Muscle of back (tissue), 3 donors: ENCODE measurements at regions not wholly inside any gene's neighbourhood (a gene's known extent, or its start where the extent isn't known, plus 50 kb on each side); places are given as distances from the start of the nearest gene placed in this dataset.

Experiments used
- DNase-seq, 3 donors: peaks; one replicate each; pipeline versions ENCODE4 v3.0.0 to v3.0.0-alpha.2; 2013

DNA sequence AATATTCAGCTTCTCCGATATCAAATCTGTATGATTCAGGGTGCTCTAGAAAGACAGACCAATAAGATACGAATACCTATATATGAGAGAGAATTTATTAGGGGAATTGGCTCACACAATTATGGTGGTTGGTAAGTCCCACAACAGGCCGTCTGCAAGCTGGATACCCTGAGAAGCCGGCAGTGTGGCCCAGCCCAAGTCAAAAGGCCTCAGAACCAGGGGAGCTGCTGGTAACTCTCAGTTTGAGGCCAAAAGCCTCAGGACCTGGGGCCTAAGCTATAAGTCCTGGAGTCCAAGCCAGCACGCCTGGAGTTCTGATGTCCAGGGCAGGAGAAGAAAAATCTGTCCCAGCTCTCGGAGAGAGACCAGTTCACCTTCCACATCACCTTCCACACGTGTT, 318.7 kb downstream of the BRD1 start:
- no peak for DNase-seq

DNA sequence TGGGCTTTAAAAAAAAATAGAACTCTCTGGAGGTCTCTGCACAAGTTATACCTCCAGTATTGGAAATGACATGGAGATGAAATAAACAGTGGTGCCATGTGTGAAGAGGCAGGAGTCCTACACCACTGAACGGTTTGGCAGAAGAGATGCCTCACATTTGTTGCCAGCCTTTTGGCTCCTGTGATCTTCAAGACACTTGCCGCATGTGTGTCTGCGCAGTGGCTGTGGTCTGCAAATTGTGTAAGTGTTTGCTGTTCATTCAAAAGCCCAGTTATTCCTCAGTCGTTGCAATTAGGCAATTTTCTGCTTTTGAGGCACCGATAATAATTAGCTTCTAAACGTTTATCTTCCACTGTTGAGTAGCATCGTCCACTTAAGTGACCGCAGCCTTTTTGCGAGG, 319.1 kb downstream of the BRD1 start:
- DNase-seq = no peak

DNA sequence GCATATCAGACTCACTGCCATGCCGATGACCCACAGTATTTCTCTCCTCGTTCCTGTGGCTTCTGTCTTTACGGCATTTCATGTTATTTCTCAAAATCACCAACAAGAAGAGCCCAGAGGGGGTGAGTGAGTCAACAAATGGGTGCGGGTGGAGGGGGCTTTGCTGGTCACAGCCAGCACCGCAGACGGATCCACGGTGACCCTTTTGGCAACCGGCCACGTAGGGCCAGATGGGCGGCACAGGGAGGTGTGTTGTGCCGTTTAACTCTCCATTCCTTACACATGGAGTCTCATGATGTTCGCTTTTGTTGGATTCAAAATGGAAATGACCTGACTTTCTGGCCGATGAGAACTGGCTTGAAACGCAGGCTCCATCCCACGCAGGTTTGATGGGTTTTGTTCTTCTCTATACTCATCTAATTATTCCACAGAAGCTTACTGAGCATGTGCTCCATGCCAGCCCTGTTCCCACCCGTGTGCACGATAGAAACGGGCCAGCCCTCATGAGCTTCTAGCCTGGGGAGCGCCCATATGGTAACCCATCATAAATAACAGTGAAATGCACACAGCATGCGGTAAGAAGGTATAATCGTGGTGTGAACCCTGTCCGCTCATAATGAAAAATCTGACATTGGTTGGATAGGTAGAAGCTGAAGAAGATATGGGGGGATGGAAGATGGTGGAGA, 319.9 kb downstream of the BRD1 start:
- no peak for DNase-seq

DNA sequence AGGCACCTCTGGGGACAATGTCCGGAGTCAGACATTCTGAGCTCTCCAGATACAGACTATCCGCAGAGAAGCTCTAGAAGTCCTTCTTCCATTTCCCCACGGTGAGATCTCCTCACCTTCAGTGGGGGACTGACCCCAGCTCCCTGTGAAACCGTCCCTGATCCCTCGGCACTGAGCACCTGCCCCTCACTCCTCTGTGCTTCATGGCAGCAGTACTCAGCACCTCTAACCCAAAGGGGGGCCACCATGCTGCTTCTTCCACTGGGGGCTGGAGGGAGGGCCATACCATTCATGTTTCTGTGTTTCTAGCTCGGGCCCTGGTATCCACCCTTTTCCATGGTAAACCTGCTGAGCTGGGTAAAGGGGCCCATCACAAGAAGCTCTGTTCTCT, 321.7 kb downstream of the BRD1 start:
- DNase-seq = no peak

DNA sequence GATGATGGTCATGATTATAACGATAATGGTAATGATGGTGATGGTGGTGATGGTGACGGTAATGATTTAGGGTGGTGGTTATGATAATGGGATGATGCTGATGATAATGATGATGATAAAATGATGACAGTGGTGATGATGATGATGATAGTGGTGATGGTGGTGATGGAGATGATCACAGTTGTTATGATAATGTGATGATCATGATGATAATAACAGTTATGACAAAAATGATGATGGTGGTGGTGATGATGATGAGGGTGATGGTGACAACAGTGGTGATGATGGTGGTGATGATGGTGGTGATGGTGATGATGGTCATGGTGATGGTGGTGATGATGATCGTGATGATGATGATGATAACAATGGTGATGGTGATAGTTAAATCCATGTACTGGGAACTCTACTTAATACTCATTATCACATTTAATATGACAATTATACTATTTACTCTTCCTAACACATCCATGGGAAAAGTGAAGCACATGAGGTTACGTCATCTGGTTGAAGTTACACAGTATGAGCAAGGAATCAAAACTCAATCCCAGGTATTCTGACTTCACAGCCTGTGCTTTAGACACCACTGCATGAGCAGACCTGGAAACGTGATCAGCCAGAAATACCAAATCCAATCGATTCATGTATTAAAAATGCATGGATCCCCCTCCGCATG, 322.2 kb downstream of the BRD1 start:
- no peak for DNase-seq

DNA sequence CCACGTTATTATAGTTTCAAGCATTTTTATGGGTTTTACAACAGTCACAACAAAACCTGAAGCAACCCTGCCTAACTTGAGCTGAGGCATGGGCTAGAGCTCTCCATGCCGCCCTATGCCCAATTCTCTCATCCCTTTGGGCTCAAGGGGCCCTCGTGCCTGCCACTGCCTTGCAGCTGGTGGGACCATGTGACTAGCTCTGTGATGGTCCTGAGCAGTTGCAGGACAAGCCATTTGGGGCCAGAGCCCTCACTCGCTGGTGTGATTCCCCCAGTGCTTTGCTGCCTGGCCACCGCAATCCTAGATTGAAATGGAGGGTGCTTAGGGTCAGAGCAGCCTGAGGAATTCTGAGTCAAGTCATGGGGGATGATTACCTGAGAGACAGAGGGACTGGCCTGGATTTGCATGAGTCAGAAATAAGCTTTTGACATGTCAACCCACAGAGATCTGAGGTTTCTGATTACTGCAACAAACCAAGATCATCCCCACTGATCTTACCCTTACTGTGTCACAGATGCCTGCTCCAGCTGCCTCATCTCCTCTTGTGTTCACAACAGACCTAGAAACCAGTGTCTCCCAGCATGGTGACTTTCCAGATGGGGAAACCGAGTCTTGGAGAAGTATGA, 323.7 kb downstream of the BRD1 start:
- no peak for DNase-seq

DNA sequence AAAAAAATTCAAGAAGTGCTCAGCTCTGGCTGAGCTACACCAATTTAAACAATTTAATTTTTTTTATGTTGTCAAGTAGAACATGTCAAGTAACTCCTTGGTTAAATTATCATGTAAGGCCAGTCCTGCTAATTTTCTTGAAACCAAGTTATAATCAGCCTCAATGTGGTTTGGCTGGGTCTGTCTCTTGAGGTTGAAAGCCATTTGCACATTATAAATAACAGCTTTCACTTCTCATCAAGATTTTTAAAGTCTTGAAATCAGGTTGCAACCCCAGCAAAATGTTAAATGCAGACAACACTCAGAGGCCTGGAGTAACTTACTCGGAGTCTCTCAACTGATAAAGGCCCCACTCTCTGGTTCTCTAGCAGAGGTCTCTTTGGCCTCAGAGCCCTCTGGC, 324.4 kb downstream of the BRD1 start:
- DNase-seq = no peak

DNA sequence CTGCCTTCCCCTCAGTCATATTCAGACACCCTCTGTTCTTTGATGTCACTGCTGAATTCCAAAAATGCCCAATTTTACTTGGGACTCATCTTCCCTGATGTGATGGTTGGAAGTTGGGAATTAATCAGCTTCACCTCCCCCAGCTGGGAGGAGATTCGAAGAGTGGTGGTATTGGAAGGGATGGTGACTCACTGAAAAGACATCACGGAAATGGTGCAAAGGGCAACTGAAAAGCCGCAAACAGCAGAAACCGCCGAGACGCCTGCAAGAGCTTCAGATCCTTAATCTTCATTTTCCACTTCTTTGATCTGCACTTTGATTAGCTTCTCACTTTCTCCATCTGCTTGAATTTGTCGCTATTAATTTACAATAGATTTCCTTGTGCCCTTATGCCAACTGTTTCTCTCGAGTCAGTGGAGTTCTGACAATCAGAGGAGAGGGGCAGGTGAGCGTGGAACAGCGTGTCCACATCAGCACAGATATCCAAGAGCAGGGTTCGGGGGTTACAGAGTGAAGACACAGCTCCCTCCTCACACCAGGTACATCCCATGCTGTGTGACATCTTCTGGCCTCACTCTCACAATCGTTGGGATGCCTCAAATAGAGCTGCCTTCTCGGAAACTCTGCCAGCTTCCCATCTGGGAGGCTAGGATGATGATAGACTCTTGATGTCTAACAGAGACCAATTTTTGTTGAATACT, 325.4 kb downstream of the BRD1 start:
- DNase-seq = no peak

DNA sequence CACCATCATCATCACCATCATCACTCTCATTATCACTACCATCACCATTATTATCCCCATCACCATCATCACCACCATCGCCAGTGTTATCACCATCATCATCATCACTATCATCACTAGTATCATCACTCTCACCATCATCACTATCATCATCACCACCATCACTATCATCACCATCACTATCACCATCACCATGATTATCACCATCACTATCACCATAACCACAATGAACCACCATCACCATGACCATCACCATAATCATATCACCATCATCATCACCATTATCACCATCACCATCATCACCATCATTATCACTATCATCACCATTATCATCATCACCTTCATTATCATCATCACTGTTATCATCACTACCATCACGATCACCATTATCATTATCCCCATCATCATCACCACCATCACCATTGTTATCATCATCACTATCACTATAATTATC, 326.7 kb downstream of the BRD1 start:
- DNase-seq = no peak

DNA sequence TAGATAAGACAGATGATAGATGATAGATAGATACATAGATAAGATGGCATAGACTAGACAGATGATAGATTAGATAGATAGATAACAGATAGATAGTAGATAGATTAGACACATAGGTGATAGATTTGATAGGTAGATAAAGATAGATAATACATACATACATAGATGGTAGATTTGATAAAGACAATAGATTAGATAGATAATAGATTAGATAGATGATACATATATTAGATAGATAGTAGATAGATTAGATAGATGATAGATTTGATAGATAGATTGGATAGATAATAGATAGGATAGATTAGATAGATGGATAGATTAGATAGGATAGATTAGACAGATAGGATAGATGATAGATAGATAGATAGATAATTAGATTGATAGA, 327.6 kb downstream of the BRD1 start:
- no peak for DNase-seq

DNA sequence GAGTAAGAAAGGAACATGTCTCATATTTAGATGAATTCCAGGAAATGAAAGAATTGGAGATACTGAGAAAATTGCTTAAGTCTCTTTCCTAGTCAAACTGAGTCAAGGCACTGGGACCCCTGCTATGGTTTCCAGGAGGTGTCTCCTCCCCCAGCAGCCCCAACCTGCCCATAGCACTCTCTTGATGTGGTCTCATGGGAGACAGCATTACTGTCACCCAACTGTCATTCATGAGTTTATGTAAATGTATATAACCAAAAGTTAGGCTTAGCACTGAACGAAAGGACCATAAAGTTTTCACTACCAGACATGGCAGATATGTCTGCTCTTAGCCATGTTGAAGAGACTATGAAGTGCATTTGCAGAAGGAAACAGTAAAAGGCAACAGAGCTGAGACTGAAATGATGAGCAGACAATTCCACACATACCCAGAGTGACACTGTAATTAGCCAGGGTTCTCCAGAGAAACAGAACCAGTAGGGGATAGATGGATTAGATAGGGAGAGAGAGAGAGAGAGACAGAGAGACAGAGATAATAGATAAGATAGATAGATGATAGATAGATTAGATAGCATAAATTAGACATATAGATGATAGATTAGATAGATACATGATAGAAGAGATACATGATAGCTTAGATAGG, 328.1 kb downstream of the BRD1 start:
- DNase-seq = no peak

DNA sequence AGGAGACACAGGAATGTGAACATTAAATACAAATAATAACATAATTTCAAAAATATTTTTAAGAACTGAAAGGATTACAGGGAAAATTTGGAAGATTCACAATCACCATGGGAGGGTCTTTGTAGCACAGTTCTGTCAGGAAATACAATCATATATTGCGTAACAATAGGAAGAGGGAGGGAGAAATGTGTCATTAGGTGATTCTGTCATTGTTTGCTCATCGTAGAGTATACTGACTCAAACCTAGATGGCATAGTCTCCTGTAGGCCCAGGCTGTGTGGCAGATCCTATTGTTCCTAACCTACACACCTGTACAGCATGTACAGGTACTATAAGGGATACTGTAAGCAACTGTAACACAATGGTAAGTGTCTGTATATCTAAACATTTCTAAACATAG, 330.4 kb downstream of the BRD1 start:
- no peak for DNase-seq

DNA sequence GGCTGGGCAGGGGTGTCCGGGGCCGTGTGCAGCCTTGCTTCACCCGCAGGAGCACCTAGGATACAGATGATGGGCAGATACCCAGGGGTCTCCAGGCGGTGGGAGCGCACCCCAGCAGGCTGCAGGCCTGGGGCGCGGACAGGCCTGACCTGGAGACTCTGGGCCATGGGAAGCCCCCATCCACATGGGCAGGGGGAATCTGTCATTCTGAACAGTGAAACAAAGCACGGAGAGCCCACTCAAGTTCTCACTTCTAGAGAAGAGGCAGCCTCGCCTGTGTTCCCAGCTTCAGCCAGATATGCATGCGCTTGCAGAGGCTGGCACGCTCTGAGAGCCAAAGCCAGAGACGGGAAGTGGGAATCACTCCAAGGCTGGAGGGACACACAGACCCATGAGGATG, 333.1 kb downstream of the BRD1 start:
- no peak for DNase-seq

DNA sequence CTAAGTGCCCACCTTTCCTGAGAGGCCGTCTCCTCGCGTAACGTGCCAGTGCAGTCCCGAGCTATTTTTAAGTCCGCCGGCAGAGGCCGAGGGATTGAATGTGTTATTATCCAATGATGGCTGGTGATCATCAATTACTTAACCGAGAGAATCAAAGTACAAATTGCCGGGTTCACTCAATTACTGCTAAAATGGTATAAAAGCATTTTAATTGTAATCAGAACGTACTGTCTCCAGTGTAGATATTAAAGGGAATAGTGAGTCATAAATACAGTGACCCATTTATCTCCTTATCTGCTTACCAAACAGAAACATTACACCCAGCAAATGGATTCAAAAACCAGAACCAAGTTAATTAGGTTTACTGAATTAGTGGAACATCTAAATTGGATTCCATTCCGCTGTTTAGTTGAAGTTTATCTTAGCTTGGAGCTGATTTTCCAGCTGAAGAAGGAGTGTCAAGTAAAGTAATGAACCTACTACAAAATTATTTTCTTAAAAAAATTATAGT, 334.9 kb downstream of the BRD1 start:
- DNase-seq = no peak

DNA sequence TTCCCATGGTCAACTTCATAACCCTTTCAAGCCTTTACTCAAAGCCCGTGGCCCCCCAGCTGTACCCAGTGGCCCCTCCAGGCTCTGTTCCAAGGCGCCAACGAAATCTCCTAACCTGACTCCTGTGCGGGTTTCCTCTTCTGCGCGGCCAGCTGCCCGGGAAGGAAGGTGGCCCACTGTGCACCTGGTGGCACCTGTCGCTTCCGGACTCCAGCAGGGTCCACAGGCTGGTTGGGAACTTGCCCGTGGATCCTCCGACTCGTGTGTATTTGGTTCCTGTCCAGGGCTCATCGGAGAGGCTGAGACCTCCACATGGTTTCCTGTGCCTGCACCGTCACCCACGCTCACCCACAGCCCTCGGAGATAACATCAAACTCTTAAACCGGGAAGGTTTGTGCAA, 335.4 kb downstream of the BRD1 start:
- no peak for DNase-seq

DNA sequence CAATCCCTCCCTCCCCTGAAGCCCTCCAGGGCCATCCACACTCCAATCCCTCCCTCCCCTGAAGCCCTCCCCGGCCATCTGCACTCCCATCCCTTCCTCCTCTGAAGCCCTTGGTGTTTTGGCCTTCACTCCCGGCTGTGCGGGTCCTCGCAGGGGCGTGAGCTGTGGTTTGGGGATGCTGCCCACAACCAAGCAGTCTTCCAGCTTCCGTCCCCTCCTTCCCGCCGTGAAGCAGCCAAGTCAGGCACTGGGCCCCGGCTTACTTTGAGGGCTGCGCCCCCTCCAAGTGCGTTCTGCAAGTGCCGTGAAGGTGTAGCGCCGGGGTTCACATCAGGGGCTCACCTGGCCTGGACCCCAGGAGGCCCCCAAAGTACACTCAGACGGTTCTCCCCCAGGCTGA, 335.9 kb downstream of the BRD1 start:
- DNase-seq = no peak

DNA sequence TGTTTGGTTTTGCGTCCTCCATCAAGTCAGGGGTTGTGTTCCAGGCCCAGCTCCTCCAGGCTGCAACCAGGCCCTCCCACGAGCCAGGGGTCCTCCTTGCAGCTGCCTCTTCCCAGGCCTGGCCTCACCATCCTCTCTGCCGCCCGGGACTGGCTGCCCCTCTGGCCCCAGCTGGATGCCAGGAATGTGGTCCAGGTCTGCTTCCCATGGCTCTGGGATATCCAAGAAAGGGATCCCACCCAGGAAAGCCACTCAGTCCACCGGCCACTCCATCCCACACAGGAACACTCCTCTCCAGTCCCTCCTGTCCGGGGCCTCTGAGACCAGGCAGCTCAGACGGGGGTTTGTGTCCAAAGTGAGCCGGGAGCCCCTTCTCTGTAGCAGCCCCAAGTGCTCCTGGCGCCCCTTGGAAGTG, 336.4 kb downstream of the BRD1 start:
- DNase-seq = no peak

DNA sequence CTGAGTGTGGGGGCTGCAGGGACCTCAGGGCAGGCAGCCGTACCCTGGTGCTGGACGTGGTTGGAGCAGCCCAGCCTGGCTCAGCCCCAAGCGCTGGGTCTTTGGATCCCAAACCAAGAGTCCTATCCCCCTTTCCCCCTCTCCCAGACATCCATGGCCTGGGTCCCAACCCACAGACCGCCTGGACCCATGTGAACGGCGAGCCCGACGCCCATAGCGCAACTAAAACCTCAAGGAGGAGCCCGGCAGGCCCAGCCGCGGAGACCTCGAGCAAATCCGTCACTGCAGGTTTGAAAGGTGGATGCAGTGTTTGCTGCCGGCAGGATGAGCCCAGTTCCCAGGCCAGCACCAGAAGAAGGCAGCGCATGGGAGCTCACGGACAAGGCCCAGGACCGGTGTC, 337.0 kb downstream of the BRD1 start:
- DNase-seq = no peak

DNA sequence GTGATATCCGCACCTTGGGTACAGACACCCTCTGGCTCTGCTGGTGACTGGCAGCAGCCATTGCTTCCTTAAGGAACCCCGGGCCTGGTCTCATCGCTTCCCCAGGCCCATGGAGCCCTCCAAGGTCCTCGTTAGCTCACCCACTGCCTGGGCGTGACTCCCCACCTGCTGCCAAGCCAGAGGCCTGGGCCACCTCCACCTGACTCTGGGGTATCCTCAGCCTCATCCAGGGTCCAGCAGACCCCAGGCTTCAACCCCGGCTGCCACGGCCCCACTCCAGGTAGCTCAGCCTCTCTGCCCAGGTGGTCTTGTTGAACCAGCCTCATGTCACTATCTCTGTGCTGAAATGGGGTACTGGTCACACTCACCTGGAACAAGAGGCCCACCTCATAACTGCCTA, 337.9 kb downstream of the BRD1 start:
- DNase-seq = no peak

DNA sequence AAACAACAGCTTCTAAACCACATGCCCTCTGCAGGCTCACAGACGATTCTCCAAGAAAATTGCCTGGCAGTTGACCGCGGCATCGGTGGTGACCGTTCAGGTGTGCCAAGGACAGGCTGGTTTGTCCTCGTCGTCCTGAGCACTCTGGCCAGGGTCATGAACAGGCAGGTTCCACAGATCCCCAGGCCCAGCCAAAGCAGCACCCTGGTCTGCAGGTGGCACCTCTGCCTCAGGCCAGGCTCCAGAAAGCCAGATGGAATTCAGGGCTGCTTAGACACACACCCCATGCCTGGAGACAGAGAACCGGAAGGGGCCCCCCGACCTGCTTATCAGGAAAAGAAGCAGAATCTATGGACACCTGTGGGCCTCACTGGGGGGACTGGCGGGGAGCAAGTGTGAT, 338.7 kb downstream of the BRD1 start:
- no peak for DNase-seq

DNA sequence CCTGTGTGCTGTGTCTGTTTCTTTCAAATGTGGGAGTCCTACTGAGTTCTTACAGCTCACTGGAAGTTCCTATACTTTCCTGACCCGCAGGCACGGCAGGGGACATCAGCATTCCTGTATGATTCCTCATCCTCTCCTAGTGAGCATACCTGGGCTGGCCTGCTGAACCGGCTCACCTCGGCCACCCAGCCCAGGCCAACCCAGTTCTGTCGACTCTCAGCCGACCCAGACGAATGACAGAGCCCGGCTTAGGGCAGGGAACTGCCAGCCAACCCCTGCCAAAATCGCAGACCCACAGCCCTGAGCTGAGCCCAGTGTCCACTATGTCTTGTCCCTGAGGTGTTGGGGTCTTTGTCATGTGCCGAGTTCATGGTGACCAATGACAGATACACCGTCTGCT, 339.7 kb downstream of the BRD1 start:
- DNase-seq = no peak

DNA sequence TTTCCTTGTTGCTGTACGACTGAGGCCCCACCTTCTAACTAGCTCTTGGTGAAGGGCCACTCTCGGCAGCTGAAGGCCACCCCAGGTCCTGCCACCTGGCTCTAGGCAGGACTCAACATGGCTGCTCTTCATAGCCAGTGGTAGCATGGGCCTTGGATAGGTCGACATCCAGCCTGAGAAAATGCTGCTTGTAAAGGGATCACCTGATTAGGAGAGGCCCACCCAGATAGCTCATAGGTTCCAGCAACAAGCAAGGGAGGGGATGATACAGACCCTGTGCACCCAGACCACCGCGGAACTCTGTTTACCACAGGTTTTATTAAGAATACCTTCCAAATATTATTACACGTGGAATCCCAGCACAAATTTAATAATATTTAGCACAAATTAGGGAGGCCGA, 341.4 kb downstream of the BRD1 start:
- DNase-seq = no peak
